ENCODE measurements at regions not wholly inside any gene's neighbourhood (a gene's known extent, or its start where the extent isn't known, plus 50 kb on each side); places are given as distances from the start of the nearest gene placed in this dataset.

DNA sequence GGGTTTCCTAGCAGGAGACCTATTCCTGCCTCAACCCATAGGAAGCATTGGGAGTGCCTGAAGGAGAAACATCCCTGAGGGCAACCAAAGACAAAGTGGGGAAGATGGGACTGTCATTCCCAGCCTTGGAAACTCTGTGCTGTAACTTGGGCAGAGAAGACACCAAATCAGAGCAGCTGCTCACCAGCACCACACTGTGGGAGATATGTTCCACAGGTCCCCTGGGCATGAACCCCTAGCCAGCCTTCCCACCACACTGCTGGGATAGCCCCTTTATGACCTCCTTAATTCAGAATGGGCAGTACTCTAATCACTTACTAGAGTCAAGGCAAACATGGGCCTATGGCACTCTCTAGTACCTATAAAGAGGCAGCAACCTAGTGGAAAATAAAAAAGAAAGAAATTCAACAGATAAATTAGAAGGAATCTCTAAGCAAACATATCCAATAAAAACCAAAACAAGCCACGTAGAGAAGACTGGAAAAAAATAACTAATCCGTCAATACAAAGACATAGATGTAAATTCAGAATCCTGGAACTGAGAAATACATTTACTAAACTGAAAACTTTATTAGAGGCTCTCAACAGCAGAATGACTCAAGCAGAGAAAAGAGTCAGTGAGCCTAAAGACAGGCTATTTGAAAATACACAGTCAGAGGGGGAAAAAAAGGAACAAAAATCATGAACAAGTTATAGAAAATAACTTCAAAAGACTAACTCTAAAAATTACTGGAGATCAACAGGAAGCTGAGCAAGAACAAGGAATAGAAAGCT is 878.4 kb upstream of the FRG1 start:
- Histone ChIP-seq H3K9me3 (peaks cover 0 to 5% (median 1%) of the 10 kb centered on the region in 4 donors), H3K27me3 (no peaks in the 10 kb centered on the region), H3K36me3 (no peaks in the 10 kb centered on the region), H3K4me1 (no peaks in the 10 kb centered on the region), H3K27ac (no peak overlapping the region), H3K4me3 (no peak overlapping the region)
- no peak for DNase-seq
- 81 to 87% methylated on average over 2 of the region's 2 CpGs for WGBS, 2 donors
- intact Hi-C loops (cut with DNase I), result no loop called here
- TF ChIP-seq, protein P1, sequence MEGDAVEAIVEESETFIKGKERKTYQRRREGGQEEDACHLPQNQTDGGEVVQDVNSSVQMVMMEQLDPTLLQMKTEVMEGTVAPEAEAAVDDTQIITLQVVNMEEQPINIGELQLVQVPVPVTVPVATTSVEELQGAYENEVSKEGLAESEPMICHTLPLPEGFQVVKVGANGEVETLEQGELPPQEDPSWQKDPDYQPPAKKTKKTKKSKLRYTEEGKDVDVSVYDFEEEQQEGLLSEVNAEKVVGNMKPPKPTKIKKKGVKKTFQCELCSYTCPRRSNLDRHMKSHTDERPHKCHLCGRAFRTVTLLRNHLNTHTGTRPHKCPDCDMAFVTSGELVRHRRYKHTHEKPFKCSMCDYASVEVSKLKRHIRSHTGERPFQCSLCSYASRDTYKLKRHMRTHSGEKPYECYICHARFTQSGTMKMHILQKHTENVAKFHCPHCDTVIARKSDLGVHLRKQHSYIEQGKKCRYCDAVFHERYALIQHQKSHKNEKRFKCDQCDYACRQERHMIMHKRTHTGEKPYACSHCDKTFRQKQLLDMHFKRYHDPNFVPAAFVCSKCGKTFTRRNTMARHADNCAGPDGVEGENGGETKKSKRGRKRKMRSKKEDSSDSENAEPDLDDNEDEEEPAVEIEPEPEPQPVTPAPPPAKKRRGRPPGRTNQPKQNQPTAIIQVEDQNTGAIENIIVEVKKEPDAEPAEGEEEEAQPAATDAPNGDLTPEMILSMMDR (IDR thresholded peaks at IDR 0.05), result no peak
- TF ChIP-seq EP300 (IDR thresholded peaks at IDR 0.05) (no peak), POLR2A (IDR thresholded peaks at IDR 0.05) (no peak), POLR2AphosphoS5 (IDR thresholded peaks at IDR 0.05) (no peak)

DNA sequence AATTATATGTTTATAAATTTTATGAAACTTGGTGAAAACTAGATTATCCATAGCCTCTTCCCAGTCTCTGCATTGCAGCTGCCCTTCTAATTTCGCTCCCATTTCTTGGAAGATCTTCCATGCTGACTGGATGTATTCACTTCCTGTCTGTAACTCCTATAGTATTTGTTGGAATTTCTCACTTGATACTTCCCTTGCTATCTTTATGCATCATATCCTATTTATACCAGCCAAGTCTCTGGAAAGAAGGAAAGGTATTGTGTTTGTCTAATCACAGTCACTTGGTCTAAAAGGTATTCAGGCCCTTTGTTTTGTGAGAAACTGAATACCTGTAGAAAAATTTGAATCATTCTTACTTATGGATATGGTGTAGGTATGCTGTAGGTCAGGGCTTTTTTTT is 870.9 kb upstream of the FRG1 start:
- DNase-seq, result no peak
- 22 to 66% methylated on average over 1 of the region's 1 CpG for WGBS, 2 donors
- TF ChIP-seq, protein P1 (IDR thresholded peaks at IDR 0.05), result no peak
- no peak for TF ChIP-seq POLR2AphosphoS5 (IDR thresholded peaks at IDR 0.05)
- no peak for TF ChIP-seq POLR2A (IDR thresholded peaks at IDR 0.05)
- TF ChIP-seq EP300 (IDR thresholded peaks at IDR 0.05), result no peak
- Histone ChIP-seq H3K27me3 (no peaks in the 10 kb centered on the region), H3K4me3 (no peak overlapping the region), H3K9me3 (peaks cover 0 to 3% (median 0%) of the 10 kb centered on the region in 4 donors), H3K27ac (no peak overlapping the region), H3K4me1 (no peaks in the 10 kb centered on the region), H3K36me3 (no peaks in the 10 kb centered on the region)
- intact Hi-C loops (cut with DNase I), result no loop called here

DNA sequence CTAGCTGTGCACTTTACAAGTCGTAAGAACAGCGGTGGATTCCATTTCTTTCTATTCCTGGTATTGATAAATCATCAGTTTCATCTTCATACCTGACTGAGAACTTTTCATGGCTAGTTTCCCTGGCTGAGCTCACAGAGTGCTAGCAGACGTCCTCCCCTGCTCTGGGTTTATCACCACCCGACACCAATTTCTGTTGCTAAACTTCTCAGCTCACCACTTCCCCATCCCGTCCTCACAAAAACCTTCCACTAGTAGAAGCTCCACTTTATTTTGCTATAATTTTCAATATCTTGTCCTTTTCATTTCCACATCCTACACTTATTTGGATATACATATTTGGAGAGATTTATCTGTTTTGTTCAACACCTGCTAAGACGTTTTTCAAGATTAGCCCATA is 869.4 kb upstream of the FRG1 start:
- intact Hi-C loops (cut with DNase I), result no loop called here
- Histone ChIP-seq H3K4me3 (no peak overlapping the region), H3K27ac (no peak overlapping the region), H3K36me3 (no peaks in the 10 kb centered on the region), H3K27me3 (no peaks in the 10 kb centered on the region), H3K4me1 (no peaks in the 10 kb centered on the region), H3K9me3 (peaks cover 0 to 3% (median 0%) of the 10 kb centered on the region in 4 donors)
- no peak for DNase-seq
- TF ChIP-seq, protein P1 (IDR thresholded peaks at IDR 0.05), result no peak
- TF ChIP-seq POLR2AphosphoS5 (IDR thresholded peaks at IDR 0.05) (no peak), POLR2A (IDR thresholded peaks at IDR 0.05) (no peak), EP300 (IDR thresholded peaks at IDR 0.05) (no peak)
- WGBS, 2 donors, result 71 to 82% methylated on average over 6 of the region's 6 CpGs

GRCh38 chr4:189073739-189074138 is 866.9 kb upstream of the FRG1 start:
- Histone ChIP-seq H3K27me3 (no peaks in the 10 kb centered on the region), H3K27ac (no peak overlapping the region), H3K9me3 (peaks cover 0 to 3% (median 0%) of the 10 kb centered on the region in 4 donors), H3K36me3 (no peaks in the 10 kb centered on the region), H3K4me3 (no peak overlapping the region), H3K4me1 (no peaks in the 10 kb centered on the region)
- TF ChIP-seq, protein P1 (IDR thresholded peaks at IDR 0.05), result no peak
- TF ChIP-seq POLR2AphosphoS5 (IDR thresholded peaks at IDR 0.05) (no peak), EP300 (IDR thresholded peaks at IDR 0.05) (no peak), POLR2A (IDR thresholded peaks at IDR 0.05) (no peak)
- WGBS, 2 donors, result 71 to 79% methylated on average over 6 of the region's 6 CpGs
- intact Hi-C loops (cut with DNase I), result no loop called here
- DNase-seq, result no peak

- Histone ChIP-seq H3K36me3 (no peaks in the 10 kb centered on the region), H3K27me3 (no peaks in the 10 kb centered on the region), H3K4me1 (no peaks in the 10 kb centered on the region), H3K4me3 (no peak overlapping the region), H3K27ac (no peak overlapping the region), H3K9me3 (no peaks in the 10 kb centered on the region)
- no peak for DNase-seq
- intact Hi-C loops (cut with DNase I), result no loop called here
- TF ChIP-seq POLR2A (IDR thresholded peaks at IDR 0.05) (no peak), EP300 (IDR thresholded peaks at IDR 0.05) (no peak), POLR2AphosphoS5 (IDR thresholded peaks at IDR 0.05) (no peak)
- TF ChIP-seq, protein P1 (IDR thresholded peaks at IDR 0.05), result no peak
Measured at GRCh38 chr4:189081826-189082225, 858.8 kb upstream of the FRG1 start.
